Neural cell (in vitro differentiated cells): ENCODE measurements at regions not wholly inside any gene's neighbourhood (a gene's known extent, or its start where the extent isn't known, plus 50 kb on each side); places are given as distances from the start of the nearest gene placed in this dataset.

ENCODE experiments used
- H2AFZ ChIP-seq: fragments of 200-600, 300-800 bp; sonication (generic), shearing (Covaris generic); 2 replicates; pipeline ENCODE4 v1.6.0; 2014; ENCODE audit warnings: low read depth, mild to moderate bottlenecking, antibody characterized with exemption, low read length, moderate library complexity
- H3F3A ChIP-seq: fragments of 200-600 bp; shearing (Covaris generic); 2 replicates; pipeline ENCODE4 v1.6.1; 2016; ENCODE audit warnings: mild to moderate bottlenecking, moderate library complexity, mixed read lengths, antibody characterized with exemption, low read length; ENCODE audit not compliant: insufficient read depth, poor library complexity, severe bottlenecking
- H3K27ac ChIP-seq: fragments of 200-600, 300-800 bp; sonication (generic), shearing (Covaris generic); 2 replicates; pipeline ENCODE4 v1.5.1; 2014; ENCODE audit warnings: mild to moderate bottlenecking, low read length, moderate library complexity
- H3K27me3 ChIP-seq: fragments of 300-800, 200-600 bp; sonication (generic), shearing (Covaris generic); 2 replicates; pipeline ENCODE4 v1.6.0; 2014; ENCODE audit warnings: mild to moderate bottlenecking, low read depth, low read length, moderate library complexity; ENCODE audit not compliant: insufficient read depth
- H3K36me3 ChIP-seq: fragments of 300-800, 200-600 bp; sonication (generic), shearing (Covaris generic); 2 replicates; pipeline ENCODE4 v1.5.1; 2014; ENCODE audit warnings: mild to moderate bottlenecking, antibody characterized with exemption, low read length, moderate library complexity; ENCODE audit not compliant: insufficient read depth
- H3K4me2 ChIP-seq: fragments of 300-800, 200-600 bp; sonication (generic), shearing (Covaris generic); 2 replicates; pipeline ENCODE4 v1.6.0; 2014; ENCODE audit warnings: mild to moderate bottlenecking, low read length
- H3K4me3 ChIP-seq: fragments of 300-800, 200-600 bp; sonication (generic), shearing (Covaris generic); 2 replicates; pipeline ENCODE4 v1.5.1; 2014; ENCODE audit warnings: mild to moderate bottlenecking, low read length, moderate library complexity
- H3K79me2 ChIP-seq: fragments of 200-600 bp; shearing (Covaris generic); replicated peaks from 2 replicates; pipeline ENCODE4 v1.6.0; 2014; ENCODE audit warnings: mild to moderate bottlenecking, low read length, moderate library complexity; ENCODE audit not compliant: insufficient read depth
- H3K9ac ChIP-seq: fragments of 300-800, 200-600 bp; sonication (generic), shearing (Covaris generic); 2 replicates; pipeline ENCODE4 v1.6.1; 2016; ENCODE audit warnings: mild to moderate bottlenecking, low read length, mixed read lengths
- H3K9me2 ChIP-seq: fragments of 200-600 bp; shearing (Covaris generic); 2 replicates; pipeline ENCODE4 v1.6.1; 2016; ENCODE audit warnings: mild to moderate bottlenecking, low read length, mixed read lengths; ENCODE audit not compliant: insufficient read depth
- H3K9me3 ChIP-seq: fragments of 200-600, 300-800 bp; sonication (generic), shearing (Covaris generic); 2 replicates; pipeline ENCODE4 v1.6.1; 2016; ENCODE audit warnings: mild to moderate bottlenecking, mixed run types, low read length, moderate library complexity, mixed read lengths
- H4K20me1 ChIP-seq: fragments of 200-600 bp; shearing (Covaris generic); 2 replicates; pipeline ENCODE4 v1.6.1; 2016; ENCODE audit warnings: mild to moderate bottlenecking, mixed run types; ENCODE audit not compliant: insufficient read depth
- CTCF ChIP-seq: fragments of 450-650 bp; IDR thresholded peaks from 2 replicates; pipeline ENCODE4 v1.5.1; 2014; ENCODE audit warnings: antibody characterized with exemption, mild to moderate bottlenecking, moderate library complexity; ENCODE audit not compliant: poor library complexity, severe bottlenecking
- EP300 ChIP-seq: fragments of 450-650 bp; conservative IDR thresholded peaks from 2 replicates; pipeline ENCODE4 v1.6.1; 2014; ENCODE audit warnings: antibody characterized with exemption, mild to moderate bottlenecking, moderate library complexity; ENCODE audit not compliant: poor library complexity, severe bottlenecking
- EZH2 ChIP-seq: fragments of 200-600, 300-800 bp; shearing (Covaris generic), sonication (generic); IDR thresholded peaks from 2 replicates; pipeline ENCODE4 v1.6.1; 2014; ENCODE audit warnings: antibody characterized with exemption, low read length, borderline replicate concordance, mild to moderate bottlenecking; ENCODE audit not compliant: insufficient read depth, poor library complexity, severe bottlenecking
- MXI1 ChIP-seq: fragments of 450-650 bp; conservative IDR thresholded peaks from 2 replicates; pipeline ENCODE4 v1.6.1; 2014; ENCODE audit warnings: antibody characterized with exemption, mild to moderate bottlenecking; ENCODE audit not compliant: poor library complexity, severe bottlenecking
- POLR2AphosphoS5 ChIP-seq: IDR thresholded peaks from 2 replicates; pipeline ENCODE4 v1.6.1; 2012
- REST ChIP-seq: IDR thresholded peaks from 2 replicates; pipeline ENCODE4 v1.6.1; 2012; ENCODE audit warnings: borderline replicate concordance
- SMC3 ChIP-seq: fragments of 450-650 bp; conservative IDR thresholded peaks from 2 replicates; pipeline ENCODE4 v1.6.1; 2014; ENCODE audit warnings: antibody characterized with exemption, mild to moderate bottlenecking, moderate library complexity; ENCODE audit not compliant: poor library complexity
- TAF1 ChIP-seq: IDR thresholded peaks from 2 replicates; pipeline ENCODE4 v1.6.1; 2012; ENCODE audit warnings: low read depth

GRCh38 chr20:6908673-6909072, 141.2 kb downstream of the BMP2 start:
- no peak overlapping the region for H3K4me3 ChIP-seq
- no peak overlapping the region for H3K4me2 ChIP-seq
- no peaks in the 10 kb centered on the region for H3K9me2 ChIP-seq
- no peaks in the 10 kb centered on the region for H3K9me3 ChIP-seq
- no peak overlapping the region for H3K27ac ChIP-seq
- H3F3A ChIP-seq, result no peaks in the 10 kb centered on the region
- H3K36me3 ChIP-seq, result no peaks in the 10 kb centered on the region
- no peak overlapping the region for H2AFZ ChIP-seq
- H3K79me2 ChIP-seq, result no peaks in the 10 kb centered on the region
- no peaks in the 10 kb centered on the region for H3K27me3 ChIP-seq
- TF ChIP-seq REST (no peak), CTCF (no peak), MXI1 (no peak), POLR2AphosphoS5 (no peak), TAF1 (no peak), SMC3 (no peak)
- no peaks in the 10 kb centered on the region for H4K20me1 ChIP-seq
- no peak overlapping the region for H3K9ac ChIP-seq

- no peaks in the 10 kb centered on the region for H3K79me2 ChIP-seq
- H3K9ac ChIP-seq, result no peak overlapping the region
- no peaks in the 10 kb centered on the region for H4K20me1 ChIP-seq
- no peaks in the 10 kb centered on the region for H3F3A ChIP-seq
- no peaks in the 10 kb centered on the region for H3K9me3 ChIP-seq
- no peaks in the 10 kb centered on the region for H3K27me3 ChIP-seq
- H3K36me3 ChIP-seq, result no peaks in the 10 kb centered on the region
- H3K4me2 ChIP-seq, result no peak overlapping the region
- TF ChIP-seq CTCF, result no peak
- no peak for TF ChIP-seq TAF1
- no peak for TF ChIP-seq MXI1
- no peak for TF ChIP-seq REST
- TF ChIP-seq EP300, result no peak
- TF ChIP-seq POLR2AphosphoS5, result no peak
- no peak for TF ChIP-seq EZH2
- no peaks in the 10 kb centered on the region for H3K9me2 ChIP-seq
- H3K27ac ChIP-seq, result no peak overlapping the region
- no peak overlapping the region for H3K4me3 ChIP-seq
- no peak overlapping the region for H2AFZ ChIP-seq
Observed at GRCh38 chr20:6909608-6910007, 142.1 kb downstream of the BMP2 start.
